HL-60 (cell line): ENCODE measurements at regions not wholly inside any gene's neighbourhood (a gene's known extent, or its start where the extent isn't known, plus 50 kb on each side); places are given as distances from the start of the nearest gene placed in this dataset.

Source experiments
- DNase-seq, 2 experiments: peaks; one replicate each; pipeline ENCODE4 v3.0.0-alpha.2; 2010 to 2020; ENCODE audit warnings: low read depth in 1 of 2, low spot score in 1 of 2
- H3K27ac ChIP-seq: fragments of 250-450 bp; sonication (Bioruptor Pico); replicated peaks from 2 replicates; pipeline ENCODE4 v1.5.1; 2020; ENCODE audit warnings: mild to moderate bottlenecking, moderate library complexity
- H3K27me3 ChIP-seq: fragments of 250-450 bp; sonication (Bioruptor Pico); 2 replicates; pipeline ENCODE4 v1.5.1; 2021; ENCODE audit warnings: mild to moderate bottlenecking, moderate library complexity; ENCODE audit not compliant: insufficient read depth, poor library complexity, severe bottlenecking
- H3K4me3 ChIP-seq: replicated peaks from 2 replicates; pipeline ENCODE4 v1.5.1; 2011; ENCODE audit warnings: mild to moderate bottlenecking, control low read depth, low read length; ENCODE audit not compliant: insufficient read depth
- CTCF ChIP-seq: IDR thresholded peaks from one replicate; pipeline ENCODE4 v1.5.1; 2011; ENCODE audit warnings: low read length, control low read depth, inconsistent platforms; ENCODE audit not compliant: insufficient read depth
- GABPA ChIP-seq: IDR thresholded peaks from 2 replicates; pipeline ENCODE4 v1.6.1; 2012; ENCODE audit warnings: low read depth
- POLR2AphosphoS5 ChIP-seq: IDR thresholded peaks from 2 replicates; pipeline ENCODE4 v1.6.1; 2012; ENCODE audit warnings: low read depth
- REST ChIP-seq: IDR thresholded peaks from 2 replicates; pipeline ENCODE4 v1.6.1; 2012; ENCODE audit warnings: low read depth; ENCODE audit not compliant: insufficient replicate concordance
- SPI1 ChIP-seq: IDR thresholded peaks from 2 replicates; pipeline ENCODE4 v1.6.1; 2012; ENCODE audit warnings: low read depth, mild to moderate bottlenecking, borderline replicate concordance

- no peak for DNase-seq
- no peaks in the 10 kb centered on the region for H3K27me3 ChIP-seq
- H3K27ac ChIP-seq: no peak overlapping the region
- H3K4me3 ChIP-seq: no peak overlapping the region
- TF ChIP-seq SPI1: no peak
- TF ChIP-seq CTCF: no peak
- TF ChIP-seq POLR2AphosphoS5: no peak
Measured at GRCh38 chr3:118828351-118828750, 206.3 kb downstream of the IGSF11 start.

GRCh38 chr3:118833075-118833474 lies 201.6 kb downstream of the IGSF11 start:
- Histone ChIP-seq H3K27ac (no peak overlapping the region), H3K27me3 (no peaks in the 10 kb centered on the region), H3K4me3 (no peak overlapping the region)
- TF ChIP-seq SPI1 (no peak), POLR2AphosphoS5 (no peak), CTCF (no peak), GABPA (no peak), REST (no peak)
- no peak for DNase-seq

- TF ChIP-seq GABPA (no peak), POLR2AphosphoS5 (no peak), CTCF (no peak), REST (no peak), SPI1 (no peak)
- Histone ChIP-seq H3K27me3 (no peaks in the 10 kb centered on the region), H3K27ac (no peak overlapping the region), H3K4me3 (no peak overlapping the region)
- DNase-seq: no peak
Measured at GRCh38 chr3:118838871-118839270, 195.8 kb downstream of the IGSF11 start.

- Histone ChIP-seq H3K4me3 (no peak overlapping the region), H3K27me3 (no peaks in the 10 kb centered on the region), H3K27ac (no peak overlapping the region)
- TF ChIP-seq SPI1 (no peak), REST (no peak), GABPA (no peak), CTCF (no peak), POLR2AphosphoS5 (no peak)
- no peak for DNase-seq
Measured at GRCh38 chr3:118842147-118842863, 192.3 kb downstream of the IGSF11 start.
